WTC11 (cell line): ENCODE measurements at regions not wholly inside any gene's neighbourhood (a gene's known extent, or its start where the extent isn't known, plus 50 kb on each side); places are given as distances from the start of the nearest gene placed in this dataset.

Experiments
- ATAC-seq: fragments of 200-7000 bp; cut with Tn5 transposase; 2 replicates; pipeline ENCODE4 v1.10.0; 2021; ENCODE audit warnings: mild to moderate bottlenecking, moderate library complexity
- CTCF ChIA-PET: fragments of 300-600 bp; sonication (Branson Sonifier 250); formaldehyde crosslinking; loops from one replicate; lab custom pipeline; 2021; ENCODE audit warnings: antibody characterized with exemption; lab: Charles Lee
- POLR2A ChIA-PET: fragments of 350-600 bp; sonication (Branson Sonifier 250); formaldehyde crosslinking; loops from one replicate; lab custom pipeline; 2021; ENCODE audit warnings: antibody characterized with exemption; lab: Charles Lee
- DNase-seq: peaks from one replicate; pipeline ENCODE4 v3.0.0; 2021; ENCODE audit warnings: low spot score
- H3K27ac Mint-ChIP-seq: 2 replicates; pipeline ENCODE4 v1.8.0; 2021; ENCODE audit warnings: mixed read lengths
- H3K27me3 Mint-ChIP-seq: 2 replicates; pipeline ENCODE4 v1.8.0; 2021; ENCODE audit warnings: low read depth, mild to moderate bottlenecking, moderate library complexity, mixed read lengths
- H3K36me3 Mint-ChIP-seq: 2 replicates; pipeline ENCODE4 v1.8.0; 2021; ENCODE audit warnings: mixed read lengths
- H3K4me1 Mint-ChIP-seq: 2 replicates; pipeline ENCODE4 v1.8.0; 2022; ENCODE audit warnings: mixed read lengths
- H3K4me3 Mint-ChIP-seq: 2 replicates; pipeline ENCODE4 v1.8.0; 2021; ENCODE audit warnings: mild to moderate bottlenecking, moderate library complexity, mixed read lengths
- H3K9me3 Mint-ChIP-seq: 2 replicates; pipeline ENCODE4 v1.8.0; 2021; ENCODE audit warnings: mixed read lengths
- CDX4 ChIP-seq: fragments of 250-450 bp; sonication (Bioruptor Pico); IDR thresholded peaks from 2 replicates; pipeline ENCODE4 v1.9.0; 2021; ENCODE audit warnings: moderate library complexity, mild to moderate bottlenecking, inconsistent platforms, borderline replicate concordance
- E2F4 ChIP-seq: sonication (generic); formaldehyde crosslinking; IDR thresholded peaks from 2 replicates; pipeline ENCODE4 v1.8.1; 2022; ENCODE audit warnings: low read depth, mild to moderate bottlenecking, moderate library complexity, missing genetic modification reagents, borderline replicate concordance
- E2F5 ChIP-seq: sonication (generic); formaldehyde crosslinking; IDR thresholded peaks from 2 replicates; pipeline ENCODE4 v1.8.1; 2022; ENCODE audit warnings: mild to moderate bottlenecking, moderate library complexity, missing genetic modification reagents
- FOXP4 ChIP-seq: sonication (generic); formaldehyde crosslinking; IDR thresholded peaks from 2 replicates; pipeline ENCODE4 v1.8.0; 2022; ENCODE audit warnings: mild to moderate bottlenecking, missing genetic modification reagents
- HMGA2 ChIP-seq: fragments of 250-450 bp; sonication (Bioruptor Pico); IDR thresholded peaks from 2 replicates; pipeline ENCODE4 v1.4.0; 2021; ENCODE audit warnings: mild to moderate bottlenecking, moderate library complexity
- HMGXB4 ChIP-seq: sonication (generic); formaldehyde crosslinking; IDR thresholded peaks from 2 replicates; pipeline ENCODE4 v1.8.1; 2023; ENCODE audit warnings: mild to moderate bottlenecking, moderate library complexity, missing genetic modification reagents
- IRF2 ChIP-seq: sonication (generic); formaldehyde crosslinking; IDR thresholded peaks from 2 replicates; pipeline ENCODE4 v1.8.0; 2022; ENCODE audit warnings: low read depth, missing genetic modification reagents, borderline replicate concordance
- JUN ChIP-seq: sonication (generic); formaldehyde crosslinking; IDR thresholded peaks from 2 replicates; pipeline ENCODE4 v1.8.0; 2023; ENCODE audit warnings: mild to moderate bottlenecking, missing genetic modification reagents
- MYBL2 ChIP-seq: sonication (generic); formaldehyde crosslinking; IDR thresholded peaks from 2 replicates; pipeline ENCODE4 v1.8.1; 2023; ENCODE audit warnings: mild to moderate bottlenecking, moderate library complexity, missing genetic modification reagents
- NFATC4 ChIP-seq: fragments of 250-450 bp; sonication (Bioruptor Pico); IDR thresholded peaks from 2 replicates; pipeline ENCODE4 v1.9.0; 2021; ENCODE audit warnings: mild to moderate bottlenecking
- NR2C2 ChIP-seq: sonication (generic); formaldehyde crosslinking; IDR thresholded peaks from 2 replicates; pipeline ENCODE4 v1.8.0; 2022; ENCODE audit warnings: mild to moderate bottlenecking, missing genetic modification reagents
- PRDM15 ChIP-seq: sonication (generic); formaldehyde crosslinking; IDR thresholded peaks from 2 replicates; pipeline ENCODE4 v1.8.0; 2022; ENCODE audit warnings: missing genetic modification reagents
- TCF7 ChIP-seq: sonication (generic); formaldehyde crosslinking; IDR thresholded peaks from 2 replicates; pipeline ENCODE4 v1.8.0; 2022; ENCODE audit warnings: mild to moderate bottlenecking, low read depth, missing genetic modification reagents, moderate library complexity
- ZBTB21 ChIP-seq: sonication (generic); formaldehyde crosslinking; IDR thresholded peaks from 2 replicates; pipeline ENCODE4 v1.8.1; 2023; ENCODE audit warnings: mild to moderate bottlenecking, missing genetic modification reagents, borderline replicate concordance
- ZNF138 ChIP-seq: sonication (generic); formaldehyde crosslinking; conservative IDR thresholded peaks from 2 replicates; pipeline ENCODE4 v1.8.1; 2022; ENCODE audit warnings: mild to moderate bottlenecking, moderate library complexity, missing genetic modification reagents
- ZNF219 ChIP-seq: sonication (generic); formaldehyde crosslinking; IDR thresholded peaks from 2 replicates; pipeline ENCODE4 v1.8.0; 2023; ENCODE audit warnings: missing genetic modification reagents, mild to moderate bottlenecking, borderline replicate concordance
- ZNF423 ChIP-seq: fragments of 250-450 bp; sonication (Bioruptor Pico); IDR thresholded peaks from 2 replicates; pipeline ENCODE4 v2.1.2; 2022; ENCODE audit warnings: mild to moderate bottlenecking, moderate library complexity
- ZNF512 ChIP-seq: sonication (generic); formaldehyde crosslinking; IDR thresholded peaks from 2 replicates; pipeline ENCODE4 v1.8.1; 2022; ENCODE audit warnings: missing genetic modification reagents, borderline replicate concordance
- ZSCAN18 ChIP-seq: fragments of 250-450 bp; sonication (Bioruptor Pico); IDR thresholded peaks from 2 replicates; pipeline ENCODE4 v2.1.2; 2022; ENCODE audit warnings: mild to moderate bottlenecking, moderate library complexity

GRCh38 chr12:89135976-89136634, 216.2 kb downstream of the DUSP6 start:
- H3K36me3 Mint-ChIP-seq, result no peaks in the 10 kb centered on the region
- ChIA-PET POLR2A (no interaction called here), CTCF (no interaction called here)
- TF ChIP-seq CDX4 (CRISPR knock-in tag), result no peak
- TF ChIP-seq FOXP4 (CRISPR knock-in tag), result no peak
- TF ChIP-seq NFATC4 (CRISPR knock-in tag), result no peak
- TF ChIP-seq E2F4 (CRISPR knock-in tag), result no peak
- TF ChIP-seq HMGA2, result no peak
- no peak for TF ChIP-seq ZSCAN18 (CRISPR knock-in tag)
- no peak for TF ChIP-seq E2F5 (CRISPR knock-in tag)
- TF ChIP-seq ZNF138 (CRISPR knock-in tag), result no peak
- TF ChIP-seq JUN, result no peak
- no peak for TF ChIP-seq IRF2
- TF ChIP-seq ZBTB21 (CRISPR knock-in tag), result no peak
- TF ChIP-seq ZNF423, result no peak
- TF ChIP-seq MYBL2 (CRISPR knock-in tag), result no peak
- no peak for TF ChIP-seq ZNF512
- TF ChIP-seq NR2C2, result no peak
- TF ChIP-seq PRDM15 (CRISPR knock-in tag), result no peak
- no peak for TF ChIP-seq TCF7 (CRISPR knock-in tag)
- no peak for TF ChIP-seq HMGXB4 (CRISPR knock-in tag)
- no peak for TF ChIP-seq ZNF219 (CRISPR knock-in tag)
- no peaks in the 10 kb centered on the region for H3K27me3 Mint-ChIP-seq
- no peak for ATAC-seq
- H3K4me3 Mint-ChIP-seq, result no peak overlapping the region
- peaks cover 5% of the 10 kb centered on the region; the same call in 1 of the 2 replicates for H3K4me1 Mint-ChIP-seq
- H3K9me3 Mint-ChIP-seq, result no peaks in the 10 kb centered on the region
- H3K27ac Mint-ChIP-seq, result no peak overlapping the region
- DNase-seq, result no peak
